GM12878 (cell line): ENCODE measurements at regions not wholly inside any gene's neighbourhood (a gene's known extent, or its start where the extent isn't known, plus 50 kb on each side); places are given as distances from the start of the nearest gene placed in this dataset.
"Not testable (repeated sequence)": the region's sequence is repeated elsewhere in the genome, so short reads cannot be mapped to it uniquely, and the experiment has no call there.

Experiments
- CTCF ChIP-seq, 3 experiments: IDR thresholded peaks in 2 of 3; conservative IDR thresholded peaks in 1 of 3; 2 replicates each; pipeline ENCODE4 v1.5.1; 2011; ENCODE audit warnings: low read depth in 3 of 3, low read length in 3 of 3, mild to moderate bottlenecking in 3 of 3, control low read depth in 2 of 3, moderate library complexity in 2 of 3, inconsistent platforms in 1 of 3, mixed read lengths in 1 of 3; ENCODE audit not compliant: control insufficient read depth in 2 of 3, insufficient read depth in 1 of 3; ENCODE audit errors: extremely low read depth in 1 of 3
- FOXK2 ChIP-seq: fragments of 450-650 bp; IDR thresholded peaks from 2 replicates; pipeline ENCODE4 v1.6.1; 2017; ENCODE audit warnings: mild to moderate bottlenecking, moderate library complexity
- KLF5 ChIP-seq: fragments of 450-650 bp; IDR thresholded peaks from 2 replicates; pipeline ENCODE4 v1.6.1; 2014; ENCODE audit warnings: mild to moderate bottlenecking; ENCODE audit not compliant: partially characterized antibody
- LARP7 ChIP-seq: fragments of 450-650 bp; IDR thresholded peaks from 2 replicates; pipeline ENCODE4 v1.6.1; 2017; ENCODE audit warnings: mild to moderate bottlenecking
- MAX ChIP-seq: IDR thresholded peaks from 2 replicates; pipeline ENCODE4 v1.6.1; 2012; ENCODE audit warnings: low read depth, low read length, improper control_type of control experiment
- NKRF ChIP-seq: fragments of 450-650 bp; conservative IDR thresholded peaks from 2 replicates; pipeline ENCODE4 v1.6.1; 2017; ENCODE audit warnings: mild to moderate bottlenecking, moderate library complexity
- POLR2AphosphoS5 ChIP-seq: IDR thresholded peaks from 2 replicates; pipeline ENCODE4 v1.6.1; 2011; ENCODE audit warnings: mild to moderate bottlenecking, low read length, inconsistent platforms
- SPI1 ChIP-seq: IDR thresholded peaks from 2 replicates; pipeline ENCODE4 v1.6.1; 2011; ENCODE audit warnings: low read depth, mild to moderate bottlenecking, low read length, moderate library complexity, borderline replicate concordance; ENCODE audit not compliant: insufficient read depth
- TBL1XR1 ChIP-seq: IDR thresholded peaks from 2 replicates; pipeline ENCODE4 v1.6.1; 2012; ENCODE audit warnings: low read depth, low read length, improper control_type of control experiment
- TCF12 ChIP-seq: IDR thresholded peaks from 2 replicates; pipeline ENCODE4 v1.6.1; 2011; ENCODE audit warnings: low read depth, mild to moderate bottlenecking, low read length
- USF1 ChIP-seq: IDR thresholded peaks from 2 replicates; pipeline ENCODE4 v1.6.1; 2011; ENCODE audit warnings: borderline replicate concordance, low read depth, mild to moderate bottlenecking, moderate library complexity, mixed read lengths, low read length; ENCODE audit not compliant: insufficient read depth; ENCODE audit errors: extremely low read length
- ZNF207 ChIP-seq: fragments of 450-650 bp; IDR thresholded peaks from 2 replicates; pipeline ENCODE4 v1.6.1; 2014; ENCODE audit warnings: antibody characterized with exemption, mild to moderate bottlenecking, borderline replicate concordance

- not testable (repeated sequence) for TF ChIP-seq SPI1; TCF12; ZNF207; CTCF (IDR thresholded peaks at IDR 0.05 in 2 of 3, conservative IDR thresholded peaks at IDR 0.05 in 1 of 3; ENCODE audit: control insufficient read depth in 2 of 3, extremely low read depth in 1 of 3, insufficient read depth in 1 of 3, low read depth in 3 of 3, low read length in 3 of 3); USF1; KLF5; MAX; TBL1XR1; NKRF; FOXK2; POLR2AphosphoS5; LARP7
Observed at GRCh38 chr5:176113673-176114335, 124.4 kb upstream of the SIMC1 start.
